ENCODE measurements at regions not wholly inside any gene's neighbourhood (a gene's known extent, or its start where the extent isn't known, plus 50 kb on each side); places are given as distances from the start of the nearest gene placed in this dataset.
"Not testable (repeated sequence)": the region's sequence is repeated elsewhere in the genome, so short reads cannot be mapped to it uniquely, and the experiment has no call there.

- DNase-seq = not testable (repeated sequence)
Measured at GRCh38 chr6:102808944-102809505, 1415.5 kb downstream of the GRIK2 start.

GRCh38 chr6:102799051-102799450 lies 1405.5 kb downstream of the GRIK2 start:
- DNase-seq = no peak

GRCh38 chr6:102798636-102799035 lies 1405.1 kb downstream of the GRIK2 start:
- DNase-seq = no peak

- no peak for DNase-seq
Measured at GRCh38 chr6:102793752-102794151, 1400.2 kb downstream of the GRIK2 start.

- no peak for DNase-seq
Measured at GRCh38 chr6:102774326-102774725, 1380.8 kb downstream of the GRIK2 start.

GRCh38 chr6:102773636-102774035 lies 1380.1 kb downstream of the GRIK2 start:
- no peak for DNase-seq

GRCh38 chr6:102766963-102767362 lies 1373.5 kb downstream of the GRIK2 start:
- DNase-seq = no peak

GRCh38 chr6:102764317-102764716 lies 1370.8 kb downstream of the GRIK2 start:
- DNase-seq = no peak

- DNase-seq = no peak
Measured at GRCh38 chr6:102763891-102764290, 1370.4 kb downstream of the GRIK2 start.

GRCh38 chr6:102761872-102762271 lies 1368.4 kb downstream of the GRIK2 start:
- DNase-seq = no peak

GRCh38 chr6:102759415-102759814 lies 1365.9 kb downstream of the GRIK2 start:
- no peak for DNase-seq

GRCh38 chr6:102758536-102758935 lies 1365.0 kb downstream of the GRIK2 start:
- not testable (repeated sequence) for DNase-seq

GRCh38 chr6:102749210-102749971 lies 1355.9 kb downstream of the GRIK2 start:
- no peak for DNase-seq

GRCh38 chr6:102746941-102747340 lies 1353.4 kb downstream of the GRIK2 start:
- no peak for DNase-seq

GRCh38 chr6:102742754-102743356 lies 1349.3 kb downstream of the GRIK2 start:
- DNase-seq = no peak

- no peak for DNase-seq
Measured at GRCh38 chr6:102742028-102742427, 1348.5 kb downstream of the GRIK2 start.

- no peak for DNase-seq
Measured at GRCh38 chr6:102736941-102737368, 1343.4 kb downstream of the GRIK2 start.

GRCh38 chr6:102732898-102733297 lies 1339.4 kb downstream of the GRIK2 start:
- DNase-seq = no peak

- not testable (repeated sequence) for DNase-seq
Measured at GRCh38 chr6:102722086-102722485, 1328.6 kb downstream of the GRIK2 start.

- no peak for DNase-seq
Measured at GRCh38 chr6:102717737-102718456, 1324.4 kb downstream of the GRIK2 start.

GRCh38 chr6:102717252-102717651 lies 1323.7 kb downstream of the GRIK2 start:
- no peak for DNase-seq

GRCh38 chr6:102701019-102701418 lies 1307.5 kb downstream of the GRIK2 start:
- no peak for DNase-seq

GRCh38 chr6:102686461-102686860 lies 1293.0 kb downstream of the GRIK2 start:
- no peak for DNase-seq

GRCh38 chr6:102680413-102680812 lies 1286.9 kb downstream of the GRIK2 start:
- DNase-seq = no peak

All from activated naive CD4-positive, alpha-beta T cell (primary cell).